Spleen (tissue), 11 donors: ENCODE measurements at regions not wholly inside any gene's neighbourhood (a gene's known extent, or its start where the extent isn't known, plus 50 kb on each side); places are given as distances from the start of the nearest gene placed in this dataset.

ENCODE experiments used
- DNase-seq: peaks from one replicate; pipeline ENCODE4 v3.0.0-alpha.2; 2020
- H3K27ac ChIP-seq, 8 donors: fragments of 200-600 bp; sonication (generic) in 7 of 8; 1 replicate in 4 of 8; 2 replicates in 4 of 8; pipeline versions ENCODE4 v1.5.0 to v1.8.0; 2016 to 2021; ENCODE audit warnings: inconsistent platforms in 4 of 8, mild to moderate bottlenecking in 4 of 8, moderate library complexity in 1 of 8
- H3K27me3 ChIP-seq, 7 donors: fragments of 200-600 bp; sonication (generic) in 6 of 7; replicated peaks in 1 of 7; 1 replicate in 4 of 7; 2 replicates in 3 of 7; pipeline versions ENCODE4 v1.5.0 to v1.8.0; 2016 to 2021; ENCODE audit warnings: inconsistent platforms in 3 of 7, mild to moderate bottlenecking in 1 of 7
- H3K36me3 ChIP-seq, 6 donors: fragments of 200-600 bp; sonication (generic) in 5 of 6; 1 replicate in 4 of 6; 2 replicates in 2 of 6; pipeline versions ENCODE4 v1.5.0 to v1.8.0; 2016 to 2021; ENCODE audit warnings: inconsistent platforms in 2 of 6
- H3K4me1 ChIP-seq, 6 donors: fragments of 200-600 bp; sonication (generic) in 5 of 6; 1 replicate in 3 of 6; 2 replicates in 3 of 6; pipeline versions ENCODE4 v1.5.0 to v1.8.0; 2016 to 2021; ENCODE audit warnings: inconsistent platforms in 3 of 6
- H3K4me3 ChIP-seq, 8 donors: fragments of 200-600 bp; sonication (generic) in 7 of 8; 1 replicate in 4 of 8; 2 replicates in 4 of 8; pipeline versions ENCODE4 v1.5.0 to v1.8.0; 2016 to 2021; ENCODE audit warnings: inconsistent platforms in 4 of 8, mild to moderate bottlenecking in 4 of 8, moderate library complexity in 2 of 8
- H3K9me3 ChIP-seq, 8 donors: fragments of 200-600 bp; sonication (generic) in 7 of 8; 1 replicate in 4 of 8; 2 replicates in 4 of 8; pipeline versions ENCODE4 v1.5.0 to v1.8.0; 2016 to 2021; ENCODE audit warnings: inconsistent platforms in 4 of 8
- CTCF ChIP-seq, 11 experiments: fragments of 200-600 bp in 7 of 11; fragments of 450-650 bp in 4 of 11; sonication (generic) in 4 of 11; IDR thresholded peaks in 8 of 11; conservative IDR thresholded peaks in 3 of 11; 1 replicate in 7 of 11; 2 replicates in 4 of 11; pipeline versions ENCODE4 v1.4.0 to v1.8.0; 2016 to 2021; ENCODE audit warnings: antibody characterized with exemption in 11 of 11, inconsistent platforms in 4 of 11, mild to moderate bottlenecking in 1 of 11
- POLR2A ChIP-seq, 3 donors: fragments of 450-650 bp; IDR thresholded peaks; one replicate each; pipeline ENCODE4 v1.5.1; 2017; ENCODE audit warnings: antibody characterized with exemption in 3 of 3, mild to moderate bottlenecking in 1 of 3
- POLR2AphosphoS5 ChIP-seq, 3 donors: sonication (generic); formaldehyde crosslinking; IDR thresholded peaks; one replicate each; pipeline ENCODE4 v1.5.1; 2017; ENCODE audit warnings: antibody characterized with exemption in 3 of 3
- WGBS, 5 donors: extraction: QIAGEN DNeasy Blood & Tissue Kit in 3 of 5; methylation state at CpG; one replicate each; pipeline versions ENCODE4 v1.1.5 to v1.1.7; 2013 to 2018; 5-methylcytosine and 5-hydroxymethylcytosine counted together
- intact Hi-C: fragments of 100-400 bp; cut with DNase I; formaldehyde crosslinking; loops from one replicate; pipeline ENCODE4 v1.15.0; 2023; ENCODE audit warnings: low total_unique reads
- donor health status: healthy with polysubstance abuse.
- donor health status: DM: no; HTN: no; CAD: no; lungs with moderate emphysema.
- donor health status: DM: no; HTN: no; CAD: no.
- donor health status: Bipolar disorder and iron deficiency.
- donor health status: healthy.
- donor health status: DM: no; HTN: no; CAD: no.
- donor health status: DM: yes; HTN: yes; CAD: no.

- WGBS, 5 donors, result 89 to 95% (median 94%) methylated on average over 2 of the region's 2 CpGs
- intact Hi-C loops, result no loop called here
- no peak for TF ChIP-seq CTCF (IDR thresholded peaks at IDR 0.05 in 8 of 11, conservative IDR thresholded peaks at IDR 0.05 in 3 of 11)
- no peak for TF ChIP-seq POLR2A (IDR thresholded peaks at IDR 0.05)
- TF ChIP-seq POLR2AphosphoS5 (IDR thresholded peaks at IDR 0.05), result no peak
- no peaks in the 10 kb centered on the region for H3K36me3 ChIP-seq
- no peaks in the 10 kb centered on the region for H3K27me3 ChIP-seq
- peaks cover 2 to 12% (median 3%) of the 10 kb centered on the region in 6 donors for H3K4me1 ChIP-seq
- no peaks in the 10 kb centered on the region for H3K9me3 ChIP-seq
- no peak for DNase-seq
- H3K4me3 ChIP-seq, result no peak overlapping the region
- H3K27ac ChIP-seq, result no peak overlapping the region
These were observed 175.0 kb upstream of the CCN2 start for GRCh38 chr6:132126150-132126549.

GRCh38 chr6:132122871-132123270 is 171.7 kb upstream of the CCN2 start:
- no peaks in the 10 kb centered on the region for H3K9me3 ChIP-seq
- WGBS, 5 donors, result 53 to 74% (median 63%) methylated on average over 4 of the region's 4 CpGs
- intact Hi-C loops, result no loop called here
- H3K36me3 ChIP-seq, result no peaks in the 10 kb centered on the region
- DNase-seq, result no peak
- no peak overlapping the region for H3K4me3 ChIP-seq
- no peaks in the 10 kb centered on the region for H3K4me1 ChIP-seq
- no peak for TF ChIP-seq POLR2AphosphoS5 (IDR thresholded peaks at IDR 0.05)
- TF ChIP-seq CTCF (IDR thresholded peaks at IDR 0.05 in 8 of 11, conservative IDR thresholded peaks at IDR 0.05 in 3 of 11), result no peak
- TF ChIP-seq POLR2A (IDR thresholded peaks at IDR 0.05), result no peak
- no peak overlapping the region for H3K27ac ChIP-seq
- H3K27me3 ChIP-seq, result no peaks in the 10 kb centered on the region

GRCh38 chr6:132122176-132122575 is 171.0 kb upstream of the CCN2 start:
- Histone ChIP-seq H3K27ac (no peak overlapping the region), H3K9me3 (no peaks in the 10 kb centered on the region), H3K4me1 (no peaks in the 10 kb centered on the region), H3K36me3 (no peaks in the 10 kb centered on the region), H3K4me3 (no peak overlapping the region), H3K27me3 (no peaks in the 10 kb centered on the region)
- no peak for TF ChIP-seq POLR2A (IDR thresholded peaks at IDR 0.05)
- TF ChIP-seq POLR2AphosphoS5 (IDR thresholded peaks at IDR 0.05), result no peak
- intact Hi-C loops, result no loop called here
- no peak for DNase-seq

- H3K36me3 ChIP-seq, result no peaks in the 10 kb centered on the region
- WGBS, 5 donors, result 90 to 100% (median 94%) methylated on average over 1 of the region's 1 CpG
- H3K4me1 ChIP-seq, result no peaks in the 10 kb centered on the region
- no peak overlapping the region for H3K27ac ChIP-seq
- no peak for DNase-seq
- no peak overlapping the region for H3K4me3 ChIP-seq
- no peaks in the 10 kb centered on the region for H3K27me3 ChIP-seq
- no peaks in the 10 kb centered on the region for H3K9me3 ChIP-seq
- TF ChIP-seq CTCF (IDR thresholded peaks at IDR 0.05 in 8 of 11, conservative IDR thresholded peaks at IDR 0.05 in 3 of 11) (no peak), POLR2AphosphoS5 (IDR thresholded peaks at IDR 0.05) (no peak), POLR2A (IDR thresholded peaks at IDR 0.05) (no peak)
- intact Hi-C loops, result no loop called here
These were observed 167.0 kb upstream of the CCN2 start for GRCh38 chr6:132118144-132118543.
